Neural cell (in vitro differentiated cells): ENCODE measurements at regions not wholly inside any gene's neighbourhood (a gene's known extent, or its start where the extent isn't known, plus 50 kb on each side); places are given as distances from the start of the nearest gene placed in this dataset.

Source experiments
- H2AFZ ChIP-seq: fragments of 200-600, 300-800 bp; sonication (generic), shearing (Covaris generic); 2 replicates; pipeline ENCODE4 v1.6.0; 2014; ENCODE audit warnings: low read depth, mild to moderate bottlenecking, antibody characterized with exemption, low read length, moderate library complexity
- H3F3A ChIP-seq: fragments of 200-600 bp; shearing (Covaris generic); 2 replicates; pipeline ENCODE4 v1.6.1; 2016; ENCODE audit warnings: mild to moderate bottlenecking, moderate library complexity, mixed read lengths, antibody characterized with exemption, low read length; ENCODE audit not compliant: insufficient read depth, poor library complexity, severe bottlenecking
- H3K27ac ChIP-seq: fragments of 200-600, 300-800 bp; sonication (generic), shearing (Covaris generic); 2 replicates; pipeline ENCODE4 v1.5.1; 2014; ENCODE audit warnings: mild to moderate bottlenecking, low read length, moderate library complexity
- H3K27me3 ChIP-seq: fragments of 300-800, 200-600 bp; sonication (generic), shearing (Covaris generic); 2 replicates; pipeline ENCODE4 v1.6.0; 2014; ENCODE audit warnings: mild to moderate bottlenecking, low read depth, low read length, moderate library complexity; ENCODE audit not compliant: insufficient read depth
- H3K36me3 ChIP-seq: fragments of 300-800, 200-600 bp; sonication (generic), shearing (Covaris generic); 2 replicates; pipeline ENCODE4 v1.5.1; 2014; ENCODE audit warnings: mild to moderate bottlenecking, antibody characterized with exemption, low read length, moderate library complexity; ENCODE audit not compliant: insufficient read depth
- H3K4me2 ChIP-seq: fragments of 300-800, 200-600 bp; sonication (generic), shearing (Covaris generic); 2 replicates; pipeline ENCODE4 v1.6.0; 2014; ENCODE audit warnings: mild to moderate bottlenecking, low read length
- H3K4me3 ChIP-seq: fragments of 300-800, 200-600 bp; sonication (generic), shearing (Covaris generic); 2 replicates; pipeline ENCODE4 v1.5.1; 2014; ENCODE audit warnings: mild to moderate bottlenecking, low read length, moderate library complexity
- H3K79me2 ChIP-seq: fragments of 200-600 bp; shearing (Covaris generic); replicated peaks from 2 replicates; pipeline ENCODE4 v1.6.0; 2014; ENCODE audit warnings: mild to moderate bottlenecking, low read length, moderate library complexity; ENCODE audit not compliant: insufficient read depth
- H3K9ac ChIP-seq: fragments of 300-800, 200-600 bp; sonication (generic), shearing (Covaris generic); 2 replicates; pipeline ENCODE4 v1.6.1; 2016; ENCODE audit warnings: mild to moderate bottlenecking, low read length, mixed read lengths
- H3K9me2 ChIP-seq: fragments of 200-600 bp; shearing (Covaris generic); 2 replicates; pipeline ENCODE4 v1.6.1; 2016; ENCODE audit warnings: mild to moderate bottlenecking, low read length, mixed read lengths; ENCODE audit not compliant: insufficient read depth
- H3K9me3 ChIP-seq: fragments of 200-600, 300-800 bp; sonication (generic), shearing (Covaris generic); 2 replicates; pipeline ENCODE4 v1.6.1; 2016; ENCODE audit warnings: mild to moderate bottlenecking, mixed run types, low read length, moderate library complexity, mixed read lengths
- H4K20me1 ChIP-seq: fragments of 200-600 bp; shearing (Covaris generic); 2 replicates; pipeline ENCODE4 v1.6.1; 2016; ENCODE audit warnings: mild to moderate bottlenecking, mixed run types; ENCODE audit not compliant: insufficient read depth
- EP300 ChIP-seq: fragments of 450-650 bp; conservative IDR thresholded peaks from 2 replicates; pipeline ENCODE4 v1.6.1; 2014; ENCODE audit warnings: antibody characterized with exemption, mild to moderate bottlenecking, moderate library complexity; ENCODE audit not compliant: poor library complexity, severe bottlenecking
- EZH2 ChIP-seq: fragments of 200-600, 300-800 bp; shearing (Covaris generic), sonication (generic); IDR thresholded peaks from 2 replicates; pipeline ENCODE4 v1.6.1; 2014; ENCODE audit warnings: antibody characterized with exemption, low read length, borderline replicate concordance, mild to moderate bottlenecking; ENCODE audit not compliant: insufficient read depth, poor library complexity, severe bottlenecking
- MXI1 ChIP-seq: fragments of 450-650 bp; conservative IDR thresholded peaks from 2 replicates; pipeline ENCODE4 v1.6.1; 2014; ENCODE audit warnings: antibody characterized with exemption, mild to moderate bottlenecking; ENCODE audit not compliant: poor library complexity, severe bottlenecking
- POLR2AphosphoS5 ChIP-seq: IDR thresholded peaks from 2 replicates; pipeline ENCODE4 v1.6.1; 2012
- RAD21 ChIP-seq: fragments of 450-650 bp; conservative IDR thresholded peaks from 2 replicates; pipeline ENCODE4 v1.6.1; 2014; ENCODE audit warnings: antibody characterized with exemption, mild to moderate bottlenecking, moderate library complexity
- SMC3 ChIP-seq: fragments of 450-650 bp; conservative IDR thresholded peaks from 2 replicates; pipeline ENCODE4 v1.6.1; 2014; ENCODE audit warnings: antibody characterized with exemption, mild to moderate bottlenecking, moderate library complexity; ENCODE audit not compliant: poor library complexity
- TAF1 ChIP-seq: IDR thresholded peaks from 2 replicates; pipeline ENCODE4 v1.6.1; 2012; ENCODE audit warnings: low read depth
- TF ChIP-seq, protein P1 (sequence below): fragments of 450-650 bp; IDR thresholded peaks from 2 replicates; pipeline ENCODE4 v1.5.1; 2014; ENCODE audit warnings: antibody characterized with exemption, mild to moderate bottlenecking, moderate library complexity; ENCODE audit not compliant: poor library complexity, severe bottlenecking
- TF ChIP-seq, protein P2 (sequence below): IDR thresholded peaks from 2 replicates; pipeline ENCODE4 v1.6.1; 2012; ENCODE audit warnings: borderline replicate concordance

DNA sequence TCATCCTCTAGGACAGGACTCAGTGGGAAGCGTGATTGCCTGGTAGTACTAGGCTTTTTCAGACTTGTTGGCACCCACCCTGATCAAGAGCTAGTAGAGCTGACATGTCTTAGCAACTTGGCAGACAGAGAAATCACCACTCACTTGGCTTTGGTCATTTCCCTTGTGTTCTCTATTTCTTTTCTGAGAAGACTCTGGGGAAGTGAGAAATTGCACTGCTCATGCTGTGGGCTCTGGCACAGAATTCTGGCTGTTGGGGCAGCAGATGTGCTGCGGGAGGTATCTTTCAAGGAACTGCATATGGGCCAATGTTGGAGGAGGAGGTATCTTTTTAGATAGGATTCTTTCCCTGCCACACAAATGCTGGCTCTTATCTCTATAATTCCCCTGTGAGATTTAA lies 529.1 kb upstream of the MEX3C start:
- no peak overlapping the region for H3K27ac ChIP-seq
- TF ChIP-seq, protein P1, sequence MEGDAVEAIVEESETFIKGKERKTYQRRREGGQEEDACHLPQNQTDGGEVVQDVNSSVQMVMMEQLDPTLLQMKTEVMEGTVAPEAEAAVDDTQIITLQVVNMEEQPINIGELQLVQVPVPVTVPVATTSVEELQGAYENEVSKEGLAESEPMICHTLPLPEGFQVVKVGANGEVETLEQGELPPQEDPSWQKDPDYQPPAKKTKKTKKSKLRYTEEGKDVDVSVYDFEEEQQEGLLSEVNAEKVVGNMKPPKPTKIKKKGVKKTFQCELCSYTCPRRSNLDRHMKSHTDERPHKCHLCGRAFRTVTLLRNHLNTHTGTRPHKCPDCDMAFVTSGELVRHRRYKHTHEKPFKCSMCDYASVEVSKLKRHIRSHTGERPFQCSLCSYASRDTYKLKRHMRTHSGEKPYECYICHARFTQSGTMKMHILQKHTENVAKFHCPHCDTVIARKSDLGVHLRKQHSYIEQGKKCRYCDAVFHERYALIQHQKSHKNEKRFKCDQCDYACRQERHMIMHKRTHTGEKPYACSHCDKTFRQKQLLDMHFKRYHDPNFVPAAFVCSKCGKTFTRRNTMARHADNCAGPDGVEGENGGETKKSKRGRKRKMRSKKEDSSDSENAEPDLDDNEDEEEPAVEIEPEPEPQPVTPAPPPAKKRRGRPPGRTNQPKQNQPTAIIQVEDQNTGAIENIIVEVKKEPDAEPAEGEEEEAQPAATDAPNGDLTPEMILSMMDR = no peak
- TF ChIP-seq MXI1 = no peak
- no peak for TF ChIP-seq SMC3
- TF ChIP-seq POLR2AphosphoS5 = no peak
- TF ChIP-seq EP300 = no peak
- TF ChIP-seq EZH2 = no peak
- TF ChIP-seq, protein P2, sequence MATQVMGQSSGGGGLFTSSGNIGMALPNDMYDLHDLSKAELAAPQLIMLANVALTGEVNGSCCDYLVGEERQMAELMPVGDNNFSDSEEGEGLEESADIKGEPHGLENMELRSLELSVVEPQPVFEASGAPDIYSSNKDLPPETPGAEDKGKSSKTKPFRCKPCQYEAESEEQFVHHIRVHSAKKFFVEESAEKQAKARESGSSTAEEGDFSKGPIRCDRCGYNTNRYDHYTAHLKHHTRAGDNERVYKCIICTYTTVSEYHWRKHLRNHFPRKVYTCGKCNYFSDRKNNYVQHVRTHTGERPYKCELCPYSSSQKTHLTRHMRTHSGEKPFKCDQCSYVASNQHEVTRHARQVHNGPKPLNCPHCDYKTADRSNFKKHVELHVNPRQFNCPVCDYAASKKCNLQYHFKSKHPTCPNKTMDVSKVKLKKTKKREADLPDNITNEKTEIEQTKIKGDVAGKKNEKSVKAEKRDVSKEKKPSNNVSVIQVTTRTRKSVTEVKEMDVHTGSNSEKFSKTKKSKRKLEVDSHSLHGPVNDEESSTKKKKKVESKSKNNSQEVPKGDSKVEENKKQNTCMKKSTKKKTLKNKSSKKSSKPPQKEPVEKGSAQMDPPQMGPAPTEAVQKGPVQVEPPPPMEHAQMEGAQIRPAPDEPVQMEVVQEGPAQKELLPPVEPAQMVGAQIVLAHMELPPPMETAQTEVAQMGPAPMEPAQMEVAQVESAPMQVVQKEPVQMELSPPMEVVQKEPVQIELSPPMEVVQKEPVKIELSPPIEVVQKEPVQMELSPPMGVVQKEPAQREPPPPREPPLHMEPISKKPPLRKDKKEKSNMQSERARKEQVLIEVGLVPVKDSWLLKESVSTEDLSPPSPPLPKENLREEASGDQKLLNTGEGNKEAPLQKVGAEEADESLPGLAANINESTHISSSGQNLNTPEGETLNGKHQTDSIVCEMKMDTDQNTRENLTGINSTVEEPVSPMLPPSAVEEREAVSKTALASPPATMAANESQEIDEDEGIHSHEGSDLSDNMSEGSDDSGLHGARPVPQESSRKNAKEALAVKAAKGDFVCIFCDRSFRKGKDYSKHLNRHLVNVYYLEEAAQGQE = no peak
- no peak for TF ChIP-seq RAD21
- no peak for TF ChIP-seq TAF1
- H3K9me3 ChIP-seq = no peaks in the 10 kb centered on the region
- H3K36me3 ChIP-seq = no peaks in the 10 kb centered on the region
- no peaks in the 10 kb centered on the region for H3K27me3 ChIP-seq
- H2AFZ ChIP-seq = no peak overlapping the region
- H4K20me1 ChIP-seq = no peaks in the 10 kb centered on the region
- H3K4me2 ChIP-seq = no peak overlapping the region
- no peaks in the 10 kb centered on the region for H3K9me2 ChIP-seq
- no peak overlapping the region for H3K9ac ChIP-seq
- H3K79me2 ChIP-seq = no peaks in the 10 kb centered on the region
- no peaks in the 10 kb centered on the region for H3F3A ChIP-seq
- no peak overlapping the region for H3K4me3 ChIP-seq

DNA sequence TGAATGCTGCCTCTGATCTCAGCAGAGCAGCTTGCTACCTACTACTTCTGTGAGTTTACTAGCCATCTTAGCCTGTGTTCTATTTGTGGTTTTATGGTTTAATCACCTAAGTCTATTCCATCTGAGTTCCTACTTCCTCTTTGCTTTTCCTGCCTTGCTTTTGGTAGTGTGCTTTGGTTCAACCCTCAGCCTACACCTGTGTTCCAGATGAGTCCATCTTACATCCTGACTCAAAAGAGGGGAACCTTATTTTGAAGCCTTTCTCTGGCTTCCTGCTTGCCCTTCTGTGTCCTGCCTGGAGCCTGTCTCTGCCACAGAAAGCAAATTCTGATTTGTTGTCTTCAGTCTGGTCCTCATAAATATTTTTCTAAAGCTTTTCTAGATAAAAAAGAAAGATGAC lies 530.3 kb upstream of the MEX3C start:
- no peak overlapping the region for H3K9ac ChIP-seq
- H3K27me3 ChIP-seq = no peaks in the 10 kb centered on the region
- H4K20me1 ChIP-seq = no peaks in the 10 kb centered on the region
- H3F3A ChIP-seq = no peaks in the 10 kb centered on the region
- no peak overlapping the region for H3K4me2 ChIP-seq
- no peaks in the 10 kb centered on the region for H3K9me3 ChIP-seq
- H3K36me3 ChIP-seq = no peaks in the 10 kb centered on the region
- H3K4me3 ChIP-seq = no peak overlapping the region
- TF ChIP-seq POLR2AphosphoS5 (no peak), EZH2 (no peak), RAD21 (no peak), EP300 (no peak), MXI1 (no peak), SMC3 (no peak), TAF1 (no peak)
- TF ChIP-seq, protein P1 = no peak
- TF ChIP-seq, protein P2 = no peak
- H2AFZ ChIP-seq = no peak overlapping the region
- H3K27ac ChIP-seq = no peak overlapping the region
- H3K79me2 ChIP-seq = no peaks in the 10 kb centered on the region
- no peaks in the 10 kb centered on the region for H3K9me2 ChIP-seq
